ENCODE measurements at regions not wholly inside any gene's neighbourhood (a gene's known extent, or its start where the extent isn't known, plus 50 kb on each side); places are given as distances from the start of the nearest gene placed in this dataset.

DNA sequence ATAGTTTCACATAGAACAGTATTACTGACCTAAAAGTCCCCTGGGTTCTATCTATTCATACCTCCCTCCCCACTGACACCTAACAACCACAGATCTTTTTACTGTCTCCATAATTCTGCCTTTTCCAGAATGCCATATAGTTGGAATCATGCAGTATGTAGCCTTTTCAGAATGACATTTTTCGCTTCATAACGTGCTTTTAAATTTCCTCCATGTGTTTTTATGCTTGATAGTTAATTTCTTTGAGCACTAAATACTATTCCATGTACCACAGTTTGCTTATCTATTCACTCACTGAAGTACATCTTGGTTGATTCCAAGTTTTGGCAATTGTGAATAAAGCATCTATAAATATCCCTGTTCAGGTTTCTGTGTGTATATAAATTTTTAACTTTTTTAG lies 77.7 kb upstream of the GPR149 start:
- no peak for TF ChIP-seq POLR2A (IDR thresholded peaks at IDR 0.05)
- TF ChIP-seq CTCF (IDR thresholded peaks at IDR 0.05): no peak
- ATAC-seq: no peak
- Histone ChIP-seq H3K4me3 (no peak overlapping the region), H3K9me3 (peaks cover 0 to 6% (median 0%) of the 10 kb centered on the region in 12 donors), H3K4me1 (no peaks in the 10 kb centered on the region), H3K27ac (no peak overlapping the region), H3K36me3 (no peaks in the 10 kb centered on the region), H3K27me3 (no peaks in the 10 kb centered on the region)
- DNase-seq: no peak
- 72 to 85% (median 78%) methylated on average over 2 of the region's 2 CpGs for WGBS, 4 donors
- intact Hi-C loops (cut with DNase I): no loop called here

GRCh38 chr3:154496978-154497377 lies 67.0 kb upstream of the GPR149 start:
- intact Hi-C loops (cut with DNase I): no loop called here
- TF ChIP-seq POLR2A (IDR thresholded peaks at IDR 0.05) (no peak), CTCF (IDR thresholded peaks at IDR 0.05) (no peak)
- Histone ChIP-seq H3K27ac (no peak overlapping the region), H3K36me3 (no peaks in the 10 kb centered on the region), H3K27me3 (no peaks in the 10 kb centered on the region), H3K4me3 (no peak overlapping the region), H3K9me3 (peaks cover 0 to 4% (median 0%) of the 10 kb centered on the region in 12 donors), H3K4me1 (no peaks in the 10 kb centered on the region)
- ATAC-seq (no peak), DNase-seq (no peak)
- 53 to 59% (median 56%) methylated on average over 2 of the region's 2 CpGs for WGBS, 4 donors

- TF ChIP-seq CTCF (IDR thresholded peaks at IDR 0.05) (no peak), POLR2A (IDR thresholded peaks at IDR 0.05) (no peak)
- H3K27ac ChIP-seq: no peak overlapping the region
- 69 to 88% (median 78%) methylated on average over 2 of the region's 2 CpGs for WGBS, 4 donors
These were observed 66.5 kb upstream of the GPR149 start for GRCh38 chr3:154496540-154496939.

GRCh38 chr3:154486949-154487348 lies 57.0 kb upstream of the GPR149 start:
- TF ChIP-seq POLR2A (IDR thresholded peaks at IDR 0.05): no peak
- no peak for TF ChIP-seq CTCF (IDR thresholded peaks at IDR 0.05)
- Histone ChIP-seq H3K4me1 (no peaks in the 10 kb centered on the region), H3K9me3 (peaks cover 0 to under 1% (median 0%) of the 10 kb centered on the region in 12 donors), H3K27me3 (peaks cover 0 to 11% (median 0%) of the 10 kb centered on the region in 9 donors), H3K27ac (no peak overlapping the region), H3K36me3 (no peaks in the 10 kb centered on the region), H3K4me3 (no peak overlapping the region)
- ATAC-seq (no peak), DNase-seq (peak in 1 of 5 donors; percentile 23)
- 34 to 57% (median 49%) methylated on average over 9 of the region's 9 CpGs for WGBS, 4 donors
- intact Hi-C loops (cut with DNase I): no loop called here

More at GRCh38 chr3:154496540-154496939, 66.5 kb upstream of the GPR149 start:
- peaks cover 0 to 4% (median 0%) of the 10 kb centered on the region in 12 donors for H3K9me3 ChIP-seq
- H3K27me3 ChIP-seq: no peaks in the 10 kb centered on the region
- H3K4me1 ChIP-seq: no peaks in the 10 kb centered on the region
- DNase-seq (no peak), ATAC-seq (no peak)
- intact Hi-C loops (cut with DNase I): no loop called here
- H3K36me3 ChIP-seq: no peaks in the 10 kb centered on the region
- no peak overlapping the region for H3K4me3 ChIP-seq
